Fibroblast of lung (primary cell): ENCODE measurements at regions not wholly inside any gene's neighbourhood (a gene's known extent, or its start where the extent isn't known, plus 50 kb on each side); places are given as distances from the start of the nearest gene placed in this dataset.

Experiments used
- DNase-seq, 2 donors: peaks; one replicate each; pipeline versions ENCODE4 v3.0.0 to v3.0.0-alpha.2; 2010; ENCODE audit warnings: low read depth in 2 of 2
- H2AFZ ChIP-seq: 2 replicates; pipeline ENCODE4 v1.5.1; 2012; ENCODE audit warnings: low read length, control low read depth, inconsistent platforms
- H3K27ac ChIP-seq: 2 replicates; pipeline ENCODE4 v1.5.1; 2011; ENCODE audit warnings: low read length, control low read depth; ENCODE audit not compliant: insufficient read depth
- H3K27me3 ChIP-seq: 2 replicates; pipeline ENCODE4 v1.5.1; 2011; ENCODE audit warnings: mild to moderate bottlenecking, low read length; ENCODE audit not compliant: control insufficient read depth, insufficient read depth
- H3K36me3 ChIP-seq: 2 replicates; pipeline ENCODE4 v1.5.1; 2011; ENCODE audit warnings: low read length; ENCODE audit not compliant: control insufficient read depth, insufficient read depth
- H3K4me1 ChIP-seq: 2 replicates; pipeline ENCODE4 v1.5.1; 2011; ENCODE audit warnings: low read length; ENCODE audit not compliant: control insufficient read depth, insufficient read depth; ENCODE audit errors: extremely low read depth
- H3K4me2 ChIP-seq: 2 replicates; pipeline ENCODE4 v1.5.1; 2011; ENCODE audit warnings: low read length, control low read depth; ENCODE audit not compliant: insufficient read depth; ENCODE audit errors: extremely low read depth
- H3K4me3 ChIP-seq, 4 experiments: fragments of 200-600 bp in 1 of 4; sonication (generic) in 1 of 4; replicated peaks in 1 of 4; 2 replicates each; pipeline ENCODE4 v1.5.1; 2011 to 2016; ENCODE audit warnings: low read length in 4 of 4, low read depth in 3 of 4, mild to moderate bottlenecking in 3 of 4, control low read depth in 2 of 4, inconsistent platforms in 1 of 4, mixed read lengths in 1 of 4; ENCODE audit not compliant: insufficient read depth in 1 of 4; ENCODE audit errors: control extremely low read depth in 1 of 4
- H3K79me2 ChIP-seq: 2 replicates; pipeline ENCODE4 v1.5.1; 2012; ENCODE audit warnings: mild to moderate bottlenecking, low read length, inconsistent platforms; ENCODE audit not compliant: control insufficient read depth, insufficient read depth
- H3K9ac ChIP-seq: 2 replicates; pipeline ENCODE4 v1.5.1; 2011; ENCODE audit warnings: mild to moderate bottlenecking, low read length, control low read depth; ENCODE audit not compliant: insufficient read depth
- H3K9me3 ChIP-seq: 2 replicates; pipeline ENCODE4 v1.5.1; 2012; ENCODE audit warnings: low read depth, low read length; ENCODE audit not compliant: control insufficient read depth, insufficient read depth
- H4K20me1 ChIP-seq: 2 replicates; pipeline ENCODE4 v1.5.1; 2011; ENCODE audit warnings: low read length; ENCODE audit not compliant: control insufficient read depth, insufficient read depth; ENCODE audit errors: extremely low read depth
- CTCF ChIP-seq, 2 donors: IDR thresholded peaks in 1 of 2; conservative IDR thresholded peaks in 1 of 2; 1 replicate in 1 of 2; 2 replicates in 1 of 2; pipeline ENCODE4 v1.5.1; 2011 to 2012; ENCODE audit warnings: low read length in 2 of 2, control low read depth in 1 of 2, inconsistent platforms in 1 of 2, low read depth in 1 of 2, mild to moderate bottlenecking in 1 of 2
- EZH2 ChIP-seq: IDR thresholded peaks from 2 replicates; pipeline ENCODE4 v1.5.1; 2012; ENCODE audit warnings: low read length, control low read depth, mild to moderate bottlenecking; ENCODE audit errors: missing control alignments

DNA sequence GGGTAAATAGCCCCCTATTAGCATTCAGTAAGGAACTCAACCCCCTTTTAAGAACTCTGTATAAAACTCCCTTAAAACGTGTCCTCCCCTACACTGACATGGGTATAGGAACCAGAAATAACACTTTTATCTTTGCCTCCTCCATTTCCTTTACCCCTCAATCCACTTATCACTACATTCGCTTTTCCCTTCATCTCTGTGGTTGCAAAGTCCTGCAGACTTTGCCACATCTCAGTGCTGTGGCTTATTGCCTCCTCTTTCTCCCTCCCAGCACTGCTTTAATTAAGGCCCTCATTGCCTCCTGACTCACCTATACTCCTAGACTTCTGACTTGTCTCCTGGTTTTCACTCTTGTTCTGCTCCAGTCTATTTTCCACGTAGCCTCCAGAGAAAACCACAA lies 94.3 kb upstream of the GADL1 start:
- no peaks in the 10 kb centered on the region for H3K79me2 ChIP-seq
- no peaks in the 10 kb centered on the region for H3K36me3 ChIP-seq
- peak in 1 of 2 donors; percentile 41 for DNase-seq
- H3K4me3 ChIP-seq = no peak overlapping the region
- TF ChIP-seq CTCF (conservative IDR thresholded peaks at IDR 0.05 in 1 of 2, IDR thresholded peaks at IDR 0.05 in 1 of 2; ENCODE audit: low read depth in 1 of 2, low read length in 2 of 2) = no peak
- H3K9ac ChIP-seq = no peak overlapping the region
- no peaks in the 10 kb centered on the region for H3K27me3 ChIP-seq
- no peak overlapping the region for H3K27ac ChIP-seq
- H3K9me3 ChIP-seq = no peaks in the 10 kb centered on the region
- H4K20me1 ChIP-seq = no peaks in the 10 kb centered on the region
- no peak overlapping the region for H3K4me2 ChIP-seq
- H2AFZ ChIP-seq = no peak overlapping the region
- no peaks in the 10 kb centered on the region for H3K4me1 ChIP-seq

GRCh38 chr3:30989276-30990030 lies 95.0 kb upstream of the GADL1 start:
- H3K27ac ChIP-seq = no peak overlapping the region
- H3K9ac ChIP-seq = no peak overlapping the region
- TF ChIP-seq CTCF (conservative IDR thresholded peaks at IDR 0.05 in 1 of 2, IDR thresholded peaks at IDR 0.05 in 1 of 2; ENCODE audit: low read depth in 1 of 2, low read length in 2 of 2) (no peak), EZH2 (no peak)
- H3K4me1 ChIP-seq = no peaks in the 10 kb centered on the region
- H3K27me3 ChIP-seq = no peaks in the 10 kb centered on the region
- no peak overlapping the region for H2AFZ ChIP-seq
- no peaks in the 10 kb centered on the region for H3K79me2 ChIP-seq
- no peaks in the 10 kb centered on the region for H3K9me3 ChIP-seq
- no peak overlapping the region for H3K4me3 ChIP-seq
- H3K36me3 ChIP-seq = no peaks in the 10 kb centered on the region
- H4K20me1 ChIP-seq = no peaks in the 10 kb centered on the region
- H3K4me2 ChIP-seq = no peak overlapping the region
- DNase-seq = no peak

DNA sequence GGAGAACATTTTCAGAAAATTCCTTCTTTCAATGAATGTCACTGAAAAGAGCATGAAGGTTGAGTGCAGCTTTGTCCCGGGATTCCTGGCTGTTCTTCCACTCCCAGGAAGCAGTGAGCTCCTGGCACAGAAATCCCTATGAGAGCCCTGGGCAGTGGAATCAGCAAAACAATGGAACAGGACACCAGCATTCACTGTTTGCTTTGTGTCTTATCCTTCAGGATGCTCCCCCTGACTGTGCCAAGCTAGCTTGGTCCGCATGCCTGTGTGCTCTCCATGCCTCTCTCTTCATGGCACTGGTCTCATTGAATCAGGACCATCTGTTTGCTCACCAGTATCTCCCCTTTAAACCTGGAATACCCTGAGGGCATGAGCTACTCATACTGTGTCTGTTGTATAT lies 102.0 kb upstream of the GADL1 start:
- Histone ChIP-seq H3K9ac (no peak overlapping the region), H3K79me2 (no peaks in the 10 kb centered on the region), H3K27me3 (no peaks in the 10 kb centered on the region), H3K4me2 (no peak overlapping the region), H3K4me3 (no peak overlapping the region), H3K36me3 (no peaks in the 10 kb centered on the region), H2AFZ (no peak overlapping the region), H4K20me1 (no peaks in the 10 kb centered on the region), H3K4me1 (no peaks in the 10 kb centered on the region), H3K9me3 (no peaks in the 10 kb centered on the region), H3K27ac (no peak overlapping the region)
- DNase-seq = no peak
- no peak for TF ChIP-seq EZH2
- no peak for TF ChIP-seq CTCF (conservative IDR thresholded peaks at IDR 0.05 in 1 of 2, IDR thresholded peaks at IDR 0.05 in 1 of 2; ENCODE audit: low read depth in 1 of 2, low read length in 2 of 2)
